ENCODE measurements at regions not wholly inside any gene's neighbourhood (a gene's known extent, or its start where the extent isn't known, plus 50 kb on each side); places are given as distances from the start of the nearest gene placed in this dataset.
A peak's percentile ranks its signal among the peaks of the same experiment; 100 is the strongest.

- Histone ChIP-seq H3K27ac (no peak overlapping the region), H3K4me3 (ENCODE audit: low read depth, low read length) (no peak overlapping the region), H3K36me3 (replicated peaks) (no peaks in the 10 kb centered on the region), H3K27me3 (replicated peaks) (no peaks in the 10 kb centered on the region)
- in situ Hi-C loops (cut with HindIII; ENCODE audit: low pct_ligation_motif_present, low sequenced_read_pairs) = no loop called here
- DNase-seq = no peak
- TF ChIP-seq CTCF (IDR thresholded peaks at IDR 0.05; ENCODE audit: low read depth, low read length, missing control alignments) = no peak
Measured at GRCh38 chr10:69742356-69742695, 59.4 kb upstream of the COL13A1 start.

- no peak overlapping the region for H3K27ac ChIP-seq
- H3K27me3 ChIP-seq (replicated peaks) = no peaks in the 10 kb centered on the region
- H3K36me3 ChIP-seq (replicated peaks) = no peaks in the 10 kb centered on the region
- H3K4me3 ChIP-seq (ENCODE audit: low read depth, low read length) = no peak overlapping the region
- DNase-seq = peak; percentile 51
- TF ChIP-seq CTCF (IDR thresholded peaks at IDR 0.05; ENCODE audit: low read depth, low read length, missing control alignments) = peak; percentile 86
- in situ Hi-C loops (cut with HindIII; ENCODE audit: low pct_ligation_motif_present, low sequenced_read_pairs) = no loop called here
Measured at GRCh38 chr10:69742928-69743602, 58.6 kb upstream of the COL13A1 start.

- Histone ChIP-seq H3K4me3 (ENCODE audit: low read depth, low read length) (no peak overlapping the region), H3K27ac (no peak overlapping the region), H3K27me3 (replicated peaks) (no peaks in the 10 kb centered on the region), H3K36me3 (replicated peaks) (no peaks in the 10 kb centered on the region)
- no peak for TF ChIP-seq CTCF (IDR thresholded peaks at IDR 0.05; ENCODE audit: low read depth, low read length, missing control alignments)
- no peak for DNase-seq
- in situ Hi-C loops (cut with HindIII; ENCODE audit: low pct_ligation_motif_present, low sequenced_read_pairs) = no loop called here
Measured at GRCh38 chr10:69744971-69745370, 56.7 kb upstream of the COL13A1 start.

GRCh38 chr10:69745698-69746097 lies 56.0 kb upstream of the COL13A1 start:
- Histone ChIP-seq H3K27me3 (replicated peaks) (no peaks in the 10 kb centered on the region), H3K36me3 (replicated peaks) (no peaks in the 10 kb centered on the region), H3K27ac (no peak overlapping the region), H3K4me3 (ENCODE audit: low read depth, low read length) (no peak overlapping the region)
- DNase-seq = no peak
- in situ Hi-C loops (cut with HindIII; ENCODE audit: low pct_ligation_motif_present, low sequenced_read_pairs) = no loop called here
- TF ChIP-seq CTCF (IDR thresholded peaks at IDR 0.05; ENCODE audit: low read depth, low read length, missing control alignments) = no peak

- Histone ChIP-seq H3K4me3 (ENCODE audit: low read depth, low read length) (no peak overlapping the region), H3K36me3 (replicated peaks) (no peaks in the 10 kb centered on the region), H3K27ac (no peak overlapping the region), H3K27me3 (replicated peaks) (no peaks in the 10 kb centered on the region)
- no peak for TF ChIP-seq CTCF (IDR thresholded peaks at IDR 0.05; ENCODE audit: low read depth, low read length, missing control alignments)
- no peak for DNase-seq
- in situ Hi-C loops (cut with HindIII; ENCODE audit: low pct_ligation_motif_present, low sequenced_read_pairs) = no loop called here
Measured at GRCh38 chr10:69747179-69747578, 54.5 kb upstream of the COL13A1 start.

- TF ChIP-seq CTCF (IDR thresholded peaks at IDR 0.05; ENCODE audit: low read depth, low read length, missing control alignments) = no peak
- Histone ChIP-seq H3K27me3 (replicated peaks) (no peaks in the 10 kb centered on the region), H3K36me3 (replicated peaks) (no peaks in the 10 kb centered on the region), H3K27ac (no peak overlapping the region), H3K4me3 (ENCODE audit: low read depth, low read length) (no peak overlapping the region)
- in situ Hi-C loops (cut with HindIII; ENCODE audit: low pct_ligation_motif_present, low sequenced_read_pairs) = no loop called here
- no peak for DNase-seq
Measured at GRCh38 chr10:69748621-69749020, 53.1 kb upstream of the COL13A1 start.
